WTC11 (cell line): ENCODE measurements at regions not wholly inside any gene's neighbourhood (a gene's known extent, or its start where the extent isn't known, plus 50 kb on each side); places are given as distances from the start of the nearest gene placed in this dataset.

Source experiments
- ATAC-seq: fragments of 200-7000 bp; cut with Tn5 transposase; 2 replicates; pipeline ENCODE4 v1.10.0; 2021; ENCODE audit warnings: mild to moderate bottlenecking, moderate library complexity
- CTCF ChIA-PET: fragments of 300-600 bp; sonication (Branson Sonifier 250); formaldehyde crosslinking; loops from one replicate; lab custom pipeline; 2021; ENCODE audit warnings: antibody characterized with exemption; lab: Charles Lee
- POLR2A ChIA-PET: fragments of 350-600 bp; sonication (Branson Sonifier 250); formaldehyde crosslinking; loops from one replicate; lab custom pipeline; 2021; ENCODE audit warnings: antibody characterized with exemption; lab: Charles Lee
- DNase-seq: peaks from one replicate; pipeline ENCODE4 v3.0.0; 2021; ENCODE audit warnings: low spot score
- H3K27ac Mint-ChIP-seq: 2 replicates; pipeline ENCODE4 v1.8.0; 2021; ENCODE audit warnings: mixed read lengths
- H3K27me3 Mint-ChIP-seq: 2 replicates; pipeline ENCODE4 v1.8.0; 2021; ENCODE audit warnings: low read depth, mild to moderate bottlenecking, moderate library complexity, mixed read lengths
- H3K36me3 Mint-ChIP-seq: 2 replicates; pipeline ENCODE4 v1.8.0; 2021; ENCODE audit warnings: mixed read lengths
- H3K4me1 Mint-ChIP-seq: 2 replicates; pipeline ENCODE4 v1.8.0; 2022; ENCODE audit warnings: mixed read lengths
- H3K4me3 Mint-ChIP-seq: 2 replicates; pipeline ENCODE4 v1.8.0; 2021; ENCODE audit warnings: mild to moderate bottlenecking, moderate library complexity, mixed read lengths
- H3K9me3 Mint-ChIP-seq: 2 replicates; pipeline ENCODE4 v1.8.0; 2021; ENCODE audit warnings: mixed read lengths
- ATF2 ChIP-seq: sonication (generic); formaldehyde crosslinking; IDR thresholded peaks from 2 replicates; pipeline ENCODE4 v1.8.1; 2022; ENCODE audit warnings: low read depth, missing genetic modification reagents, borderline replicate concordance
- E2F1 ChIP-seq: sonication (generic); formaldehyde crosslinking; IDR thresholded peaks from 2 replicates; pipeline ENCODE4 v1.8.0; 2022; ENCODE audit warnings: mild to moderate bottlenecking, missing genetic modification reagents
- FOXP1 ChIP-seq: sonication (generic); formaldehyde crosslinking; IDR thresholded peaks from 2 replicates; pipeline ENCODE4 v1.8.0; 2022; ENCODE audit warnings: missing genetic modification reagents, mild to moderate bottlenecking, moderate library complexity, borderline replicate concordance
- GABPB1 ChIP-seq: sonication (generic); formaldehyde crosslinking; IDR thresholded peaks from 2 replicates; pipeline ENCODE4 v1.8.1; 2023; ENCODE audit warnings: mild to moderate bottlenecking, missing genetic modification reagents
- HMGXB4 ChIP-seq: sonication (generic); formaldehyde crosslinking; IDR thresholded peaks from 2 replicates; pipeline ENCODE4 v1.8.1; 2023; ENCODE audit warnings: mild to moderate bottlenecking, moderate library complexity, missing genetic modification reagents
- IRF1 ChIP-seq: sonication (generic); formaldehyde crosslinking; IDR thresholded peaks from 2 replicates; pipeline ENCODE4 v1.8.0; 2023; ENCODE audit warnings: missing genetic modification reagents
- JAZF1 ChIP-seq: fragments of 250-450 bp; sonication (Bioruptor Pico); IDR thresholded peaks from 2 replicates; pipeline ENCODE4 v1.9.0; 2021; ENCODE audit warnings: moderate library complexity, mild to moderate bottlenecking, inconsistent platforms
- TEAD1 ChIP-seq: sonication (generic); formaldehyde crosslinking; IDR thresholded peaks from 2 replicates; pipeline ENCODE4 v1.8.0; 2022; ENCODE audit warnings: mild to moderate bottlenecking, missing genetic modification reagents
- ZBTB21 ChIP-seq: sonication (generic); formaldehyde crosslinking; IDR thresholded peaks from 2 replicates; pipeline ENCODE4 v1.8.1; 2023; ENCODE audit warnings: mild to moderate bottlenecking, missing genetic modification reagents, borderline replicate concordance
- ZMAT4 ChIP-seq: fragments of 250-450 bp; sonication (Bioruptor Pico); IDR thresholded peaks from 2 replicates; pipeline ENCODE4 v1.9.0; 2021; ENCODE audit warnings: mild to moderate bottlenecking
- ZNF281 ChIP-seq: sonication (generic); formaldehyde crosslinking; IDR thresholded peaks from 2 replicates; pipeline ENCODE4 v1.8.0; 2023; ENCODE audit warnings: mild to moderate bottlenecking, missing genetic modification reagents
- ZNF425 ChIP-seq: fragments of 250-450 bp; sonication (Bioruptor Pico); conservative IDR thresholded peaks from 2 replicates; pipeline ENCODE4 v1.9.0; 2021; ENCODE audit warnings: mild to moderate bottlenecking
- ZSCAN18 ChIP-seq: fragments of 250-450 bp; sonication (Bioruptor Pico); IDR thresholded peaks from 2 replicates; pipeline ENCODE4 v2.1.2; 2022; ENCODE audit warnings: mild to moderate bottlenecking, moderate library complexity

GRCh38 chr7:26616235-26616634 is 248.2 kb downstream of the SKAP2 start:
- CTCF ChIA-PET, result interaction anchor here (1.6 kb wide), 1 partner anchor 42 kb away, joined by 4 read pairs; no protein-coding TSS in a partner anchor
- Mint-ChIP-seq H3K4me1 (peaks cover 25% of the 10 kb centered on the region), H3K9me3 (peaks cover 9% of the 10 kb centered on the region), H3K4me3 (no peak overlapping the region), H3K27ac (no peak overlapping the region), H3K27me3 (0 out of 2 replicates have a peak, but pooled peaks cover 3% of the 10 kb centered on the region), H3K36me3 (no peaks in the 10 kb centered on the region)
- no peak for DNase-seq
- ATAC-seq, result no peak
- TF ChIP-seq FOXP1 (CRISPR knock-in tag), result no peak
- TF ChIP-seq ZNF281 (CRISPR knock-in tag), result no peak
- TF ChIP-seq JAZF1, result no peak
- TF ChIP-seq, all 79 proteins: peak for 0
- POLR2A ChIA-PET, result no interaction called here

GRCh38 chr7:26617066-26617465 is 247.3 kb downstream of the SKAP2 start:
- no peak for DNase-seq
- Mint-ChIP-seq H3K27me3 (0 out of 2 replicates have a peak, but pooled peaks cover 3% of the 10 kb centered on the region), H3K27ac (no peak overlapping the region), H3K4me3 (no peak overlapping the region), H3K36me3 (no peaks in the 10 kb centered on the region), H3K9me3 (peaks cover 12% of the 10 kb centered on the region), H3K4me1 (peaks cover 25% of the 10 kb centered on the region)
- POLR2A ChIA-PET, result no interaction called here
- ATAC-seq, result no peak
- TF ChIP-seq ZMAT4 (no peak), E2F1 (no peak), GABPB1 (no peak), ZNF425 (no peak), HMGXB4 (CRISPR knock-in tag) (no peak), TEAD1 (no peak), IRF1 (no peak), ZBTB21 (CRISPR knock-in tag) (no peak), ATF2 (CRISPR knock-in tag) (no peak), ZSCAN18 (no peak)
- CTCF ChIA-PET, result no interaction called here
